ENCODE measurements at regions not wholly inside any gene's neighbourhood (a gene's known extent, or its start where the extent isn't known, plus 50 kb on each side); places are given as distances from the start of the nearest gene placed in this dataset.
A peak's percentile ranks its signal among the peaks of the same experiment; 100 is the strongest.
"Not testable (repeated sequence)": the region's sequence is repeated elsewhere in the genome, so short reads cannot be mapped to it uniquely, and the experiment has no call there.

DNA sequence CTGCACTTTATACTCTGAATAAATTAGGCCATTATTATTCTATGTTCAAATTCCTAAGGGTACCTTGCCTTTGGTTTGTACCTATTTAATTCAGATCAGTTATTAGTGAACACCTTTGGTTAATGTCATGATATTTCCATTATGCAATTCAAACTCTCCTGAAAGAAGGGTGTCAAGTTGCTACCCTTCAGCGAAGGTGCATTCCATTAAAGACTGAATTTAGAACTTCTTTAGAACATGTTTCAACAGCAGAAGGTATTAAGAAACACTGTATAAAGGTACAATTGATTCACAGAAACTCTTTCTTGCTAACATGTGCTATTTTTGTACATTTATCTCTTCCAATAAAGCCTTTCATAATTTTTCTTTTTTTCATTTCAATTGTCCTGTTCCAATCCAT is 1545.4 kb upstream of the PCDH10 start:
- no peak for DNase-seq

DNA sequence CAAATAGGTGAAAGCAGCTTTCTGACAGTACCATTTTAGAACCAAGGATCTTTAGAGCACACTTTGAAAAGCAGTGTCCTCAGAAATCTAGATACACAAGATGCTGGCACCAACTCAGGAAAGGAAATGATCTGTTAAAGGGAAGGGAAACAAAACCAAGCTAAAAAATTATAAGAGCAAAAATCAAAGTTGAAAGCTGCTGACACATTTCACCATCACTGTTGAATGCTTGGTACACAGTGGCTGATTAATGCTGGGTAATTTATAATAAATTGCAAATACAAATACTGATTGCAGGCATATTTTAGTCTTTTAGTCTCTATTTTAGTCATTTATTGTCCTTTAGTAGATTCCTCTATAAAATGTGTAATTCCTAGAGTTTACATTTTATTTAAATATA is 1540.1 kb upstream of the PCDH10 start:
- no peak for DNase-seq

DNA sequence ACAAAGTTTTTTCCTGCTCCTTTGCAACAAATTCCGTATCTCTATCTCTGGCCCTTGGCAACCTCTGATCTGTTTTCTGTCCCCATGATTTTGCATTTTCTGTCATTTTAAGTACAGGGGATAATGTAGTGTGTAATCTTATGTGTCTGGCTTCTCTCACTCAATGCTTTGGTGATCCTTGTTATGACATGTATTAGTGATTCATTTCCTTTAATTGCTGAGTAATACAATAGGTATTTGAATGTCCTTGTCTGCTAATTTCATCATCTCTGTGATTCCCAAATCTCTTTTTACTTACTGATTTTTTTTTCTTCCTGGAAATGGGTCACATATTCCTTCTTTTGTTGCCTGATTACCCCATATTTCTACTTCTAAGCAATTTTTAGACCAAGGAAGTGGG is 1538.6 kb upstream of the PCDH10 start:
- DNase-seq: not testable (repeated sequence)

DNA sequence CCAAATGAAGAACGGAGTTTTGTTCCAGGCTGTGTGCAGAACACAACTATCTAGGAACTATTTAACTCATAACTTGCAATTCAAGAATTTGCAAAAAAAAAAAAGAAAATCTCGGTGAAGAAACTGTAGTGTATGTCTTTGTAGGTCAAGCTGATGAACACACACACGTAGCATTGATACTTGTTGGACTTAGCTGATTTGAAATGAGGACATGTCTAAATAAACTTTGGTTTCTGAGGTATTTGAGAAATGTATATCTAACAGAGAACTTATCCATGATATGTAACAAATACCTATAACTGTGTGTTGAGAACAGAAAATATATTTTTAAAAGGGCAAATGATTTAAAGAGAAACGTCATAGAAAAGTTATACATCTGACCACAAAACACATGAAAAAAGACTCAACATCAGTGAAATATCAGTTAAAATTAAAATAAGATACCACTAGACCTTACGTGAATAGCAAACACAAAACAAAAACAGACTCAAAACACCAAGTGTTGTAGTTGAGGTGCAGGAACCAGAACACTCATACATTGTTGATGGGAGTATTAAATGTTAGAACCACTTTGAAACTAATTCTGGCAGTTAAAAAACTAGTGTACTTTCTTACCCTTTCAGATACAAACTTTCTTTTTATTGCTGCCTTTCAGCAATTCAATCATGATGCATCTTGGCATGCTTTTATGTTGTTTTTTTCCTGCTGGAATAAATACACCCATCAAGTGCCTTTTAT is 1535.8 kb upstream of the PCDH10 start:
- no peak for DNase-seq

DNA sequence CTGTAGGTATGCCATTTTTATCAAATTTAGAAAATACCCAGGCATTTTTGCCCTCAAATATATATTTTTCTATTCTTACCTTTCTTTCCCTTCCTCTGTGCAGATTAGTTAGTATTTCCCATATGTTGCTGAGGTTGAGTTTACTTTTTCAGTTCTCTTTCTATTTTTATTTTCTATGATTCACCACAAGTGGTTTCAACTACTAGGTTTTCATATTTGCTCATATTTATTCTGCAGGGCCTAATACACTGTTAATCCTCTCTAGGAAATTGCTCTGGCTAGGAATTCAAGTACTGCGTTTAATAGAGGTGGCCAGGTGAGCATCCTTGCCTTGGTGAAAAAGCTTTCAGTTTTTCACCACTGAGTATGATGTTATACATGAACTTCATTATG is 1535.3 kb upstream of the PCDH10 start:
- DNase-seq: no peak

DNA sequence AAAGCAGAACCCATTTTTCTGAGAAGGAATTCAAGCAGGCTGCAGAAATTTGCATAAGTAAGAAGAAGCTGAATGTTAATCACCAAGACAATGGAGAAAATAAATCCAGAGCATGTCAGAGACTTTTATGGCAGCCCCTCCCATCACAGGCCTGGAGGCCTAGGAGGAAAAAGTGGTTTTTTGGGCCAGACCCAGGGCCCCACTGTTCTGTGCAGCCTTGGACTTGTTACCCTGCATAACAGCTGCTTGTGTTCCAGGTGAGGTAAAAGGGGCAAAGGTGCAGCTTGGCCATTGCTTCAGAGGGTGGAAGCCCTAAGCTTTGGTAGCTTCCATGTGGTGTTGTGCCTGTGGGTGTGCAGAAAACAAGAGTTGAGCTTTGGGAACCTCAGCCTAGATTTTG is 1516.2 kb upstream of the PCDH10 start:
- DNase-seq: no peak

DNA sequence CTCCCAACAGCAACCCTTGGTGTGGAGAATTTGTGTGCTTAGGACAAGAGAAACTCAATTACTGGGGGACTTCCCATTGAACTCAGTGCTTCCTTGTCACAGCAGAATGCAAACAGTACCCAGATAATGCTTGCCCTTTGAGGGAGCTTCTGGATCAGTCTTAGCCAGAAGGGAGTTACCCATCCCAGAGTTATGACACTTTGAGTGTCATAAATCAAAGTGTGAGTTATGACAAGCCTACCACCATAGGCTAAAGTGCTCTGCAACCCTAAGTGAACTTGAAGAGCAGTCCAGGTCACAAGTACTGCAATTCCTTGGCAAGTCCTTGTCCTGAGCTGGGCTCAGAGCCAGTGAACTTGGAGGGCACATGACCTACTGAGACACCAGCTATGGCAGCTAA is 1513.9 kb upstream of the PCDH10 start:
- no peak for DNase-seq

DNA sequence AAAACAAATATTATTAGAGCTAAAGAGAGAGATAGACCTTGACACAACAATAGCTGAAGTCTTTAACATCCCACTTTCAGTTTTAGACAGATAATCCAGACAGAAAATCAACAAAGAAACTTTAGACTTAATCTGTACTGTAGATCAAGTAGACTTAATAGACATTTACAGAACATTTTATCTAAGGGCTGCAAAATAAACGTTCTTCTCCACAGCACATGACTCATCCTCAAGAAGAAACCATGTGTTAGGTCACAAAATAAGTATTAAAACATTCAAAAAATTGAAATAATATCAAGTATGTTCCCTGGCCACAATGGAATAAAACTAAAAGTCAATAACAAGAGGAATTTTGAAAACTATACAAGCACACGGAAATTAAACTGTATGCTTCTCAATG is 1510.3 kb upstream of the PCDH10 start:
- DNase-seq: no peak

DNA sequence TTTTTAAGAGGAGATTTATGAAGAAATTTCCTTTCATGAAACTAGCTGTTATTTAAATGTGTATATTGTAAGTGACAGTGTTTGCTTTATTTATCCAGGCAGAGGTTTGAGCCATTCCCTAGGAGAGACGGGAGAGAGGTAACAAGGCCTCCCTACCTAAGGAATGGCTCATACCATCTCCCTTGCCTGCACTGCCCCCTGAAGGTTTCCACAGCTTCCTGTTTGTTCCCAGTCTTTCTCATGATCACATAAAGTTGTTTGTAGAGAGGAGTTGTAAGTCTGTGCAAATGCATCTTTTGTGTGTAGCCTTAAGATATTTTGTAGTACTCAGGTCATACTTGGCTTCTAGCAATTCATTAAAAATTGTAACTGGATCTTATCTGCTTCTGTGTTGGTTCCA is 1504.5 kb upstream of the PCDH10 start:
- DNase-seq: peak; percentile 4

DNA sequence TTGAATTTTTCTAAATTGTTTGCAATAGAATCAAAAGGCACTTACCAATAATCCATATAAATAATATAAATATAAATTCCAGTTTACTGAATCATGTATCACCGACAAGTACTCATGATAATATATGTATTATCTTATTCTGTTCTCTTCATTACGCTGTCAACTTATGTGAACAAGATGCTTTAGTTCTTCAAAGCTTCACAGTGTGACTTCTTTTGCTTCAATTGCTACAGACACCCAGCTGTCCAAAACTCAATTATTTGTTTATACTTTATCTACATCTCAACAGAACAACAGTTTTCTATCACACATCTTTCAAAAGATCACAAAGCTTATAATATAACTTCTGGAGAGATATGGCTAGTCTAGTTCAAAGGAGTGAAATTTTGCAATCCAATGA is 1499.9 kb upstream of the PCDH10 start:
- no peak for DNase-seq

DNA sequence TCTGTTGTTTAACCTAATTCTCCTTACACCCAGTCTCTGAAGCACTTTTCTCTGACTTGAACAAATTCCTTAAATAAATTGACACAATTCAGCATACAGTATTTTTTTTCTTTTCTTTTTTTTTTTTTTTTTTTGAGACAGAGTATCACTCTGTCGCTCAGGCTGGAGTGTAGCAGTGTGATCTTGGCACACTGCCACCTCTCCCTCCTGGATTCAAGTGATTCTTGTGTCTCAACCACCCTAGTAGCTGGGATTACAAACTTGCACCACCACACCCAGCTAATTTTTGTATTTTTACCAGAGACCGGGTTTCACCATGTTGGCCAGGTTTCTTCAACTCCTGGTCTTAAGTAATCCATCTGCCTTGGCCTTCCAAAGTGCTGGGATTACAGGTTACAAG is 1498.1 kb upstream of the PCDH10 start:
- DNase-seq: no peak

DNA sequence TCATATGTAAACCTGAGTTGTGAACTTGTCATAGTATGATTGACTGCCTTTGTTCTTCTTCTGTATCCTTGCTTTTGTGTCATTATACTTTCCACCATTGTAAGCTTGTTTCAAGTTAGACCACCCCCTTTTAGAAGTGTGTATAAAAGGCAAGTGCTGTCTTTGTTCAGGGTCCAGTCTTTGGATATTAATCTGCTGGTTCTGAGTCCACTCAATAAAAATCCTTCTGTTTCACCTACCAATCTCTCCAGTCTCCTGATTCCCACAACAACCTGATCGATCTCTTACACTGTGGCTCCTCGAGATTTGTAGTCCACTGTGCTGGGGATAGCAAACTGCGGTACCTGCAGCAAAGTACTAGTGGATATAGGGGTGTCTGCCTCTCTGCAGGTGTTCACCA is 1465.8 kb upstream of the PCDH10 start:
- DNase-seq: not testable (repeated sequence)

DNA sequence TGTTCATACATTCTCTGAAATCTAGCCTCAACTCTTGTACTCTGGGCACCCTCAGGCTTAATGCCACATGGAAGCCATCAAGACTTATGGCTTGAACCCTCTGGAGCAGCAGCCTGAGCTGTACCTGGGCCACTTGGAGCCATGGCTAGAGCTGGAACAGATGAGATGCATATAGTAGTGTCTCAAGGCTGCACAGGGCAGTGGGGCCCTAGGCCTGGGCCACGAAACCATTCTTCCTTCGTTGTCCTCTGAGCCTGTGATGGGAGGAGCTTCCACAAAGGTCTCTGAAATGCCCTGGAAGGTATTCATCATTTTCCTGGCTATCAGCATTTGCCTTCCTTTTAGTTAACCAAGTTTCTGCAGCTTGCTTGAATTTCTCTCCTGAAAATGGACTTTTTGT is 1427.2 kb upstream of the PCDH10 start:
- DNase-seq: no peak

DNA sequence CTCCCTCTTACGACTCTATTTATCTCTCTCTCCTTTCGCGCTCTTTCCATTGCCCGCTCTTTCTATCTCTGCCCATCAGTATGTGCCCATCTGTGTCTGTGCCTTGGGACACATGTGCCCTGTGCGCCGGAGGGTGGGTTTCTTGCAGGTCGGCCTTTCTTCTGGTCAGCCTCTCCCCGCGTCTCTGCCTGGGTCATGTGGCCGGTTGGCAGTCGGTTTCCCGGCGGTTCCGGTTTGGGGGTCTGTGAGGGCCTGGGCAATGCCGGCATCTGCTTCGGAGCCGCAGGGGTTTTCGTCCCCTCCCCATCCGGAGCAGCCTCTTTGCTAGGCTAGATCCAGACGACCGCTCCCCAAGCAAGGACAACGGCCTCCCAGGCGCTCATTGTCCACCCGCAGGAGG is 1426.0 kb upstream of the PCDH10 start:
- not testable (repeated sequence) for DNase-seq

DNA sequence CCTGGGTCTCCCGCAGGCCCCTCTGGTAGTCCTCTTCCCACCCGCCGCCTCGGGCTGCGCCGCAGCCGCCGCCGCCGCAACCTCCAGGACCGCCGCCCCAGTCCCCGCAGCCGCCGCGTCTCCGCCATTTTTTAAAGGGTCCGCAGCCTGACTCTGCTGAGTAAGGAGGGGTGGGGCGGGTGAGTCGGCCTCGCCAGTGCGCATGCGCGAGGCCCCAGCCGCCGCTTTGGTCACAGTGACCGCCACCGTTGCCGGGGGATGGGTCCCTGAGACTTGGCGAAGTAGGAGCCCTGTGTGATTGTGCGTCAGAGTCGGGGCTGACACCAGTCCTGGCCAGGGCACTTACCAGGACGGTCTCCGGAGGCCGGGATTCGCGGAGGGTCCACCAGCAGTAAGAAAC is 1424.2 kb upstream of the PCDH10 start:
- not testable (repeated sequence) for DNase-seq

DNA sequence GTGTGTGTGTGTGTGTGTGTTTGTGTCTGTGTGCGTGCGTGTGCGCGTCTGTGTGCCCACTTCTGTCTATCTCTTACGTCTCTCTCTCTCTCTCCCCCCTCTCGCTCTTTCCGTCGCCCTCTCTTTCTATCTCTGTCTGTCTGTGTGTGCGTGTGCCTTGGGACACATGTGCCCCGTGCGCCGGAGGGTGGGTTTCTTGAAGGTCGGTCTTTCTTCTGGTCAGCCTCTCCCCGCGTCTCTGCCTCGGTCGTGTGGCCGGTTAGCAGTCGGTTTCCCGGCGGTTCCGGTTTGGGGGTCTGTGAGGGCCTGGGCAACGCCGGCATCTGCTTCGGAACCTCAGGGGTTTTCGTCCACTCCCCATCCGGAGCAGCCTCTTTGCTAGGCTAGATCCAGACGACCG is 1423.6 kb upstream of the PCDH10 start:
- not testable (repeated sequence) for DNase-seq

DNA sequence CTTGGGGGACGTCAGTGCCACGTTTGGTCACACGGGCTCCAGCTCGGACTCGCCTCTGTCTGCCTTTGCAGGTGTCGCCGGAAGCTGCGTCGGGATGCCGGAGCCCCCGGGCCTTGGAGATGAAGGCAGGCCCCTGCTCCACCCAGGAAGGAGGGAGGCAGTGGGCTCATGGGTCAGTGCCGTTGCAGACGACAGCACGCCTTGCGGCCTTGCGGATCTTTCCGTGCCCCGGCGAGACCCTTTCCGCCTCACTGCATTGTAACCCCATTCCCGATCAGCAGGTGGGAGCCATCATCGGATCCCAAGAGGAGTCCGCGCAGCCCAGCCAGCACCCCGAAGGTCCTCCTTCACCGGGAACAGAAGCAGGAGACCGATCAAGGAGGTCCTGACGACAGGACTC is 1422.2 kb upstream of the PCDH10 start:
- not testable (repeated sequence) for DNase-seq

DNA sequence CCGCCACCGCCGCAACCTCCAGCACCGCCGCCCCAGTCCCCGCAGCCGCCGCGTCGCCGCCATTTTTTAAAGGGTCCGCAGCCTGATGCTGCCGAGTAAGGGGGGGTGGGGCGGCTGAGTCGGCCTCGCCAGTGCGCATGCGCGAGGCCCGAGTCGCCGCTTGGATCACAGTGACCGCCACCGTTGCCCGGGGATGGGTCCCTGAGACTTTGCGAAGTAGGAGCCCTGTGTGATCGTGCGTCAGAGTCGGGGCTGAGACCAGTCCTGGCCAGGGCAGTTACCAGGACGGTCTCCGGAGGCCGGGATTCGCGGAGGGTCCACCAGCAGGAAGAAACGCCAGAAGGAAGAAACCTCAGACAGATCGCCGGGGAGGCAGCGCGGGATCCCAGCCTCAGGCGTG is 1421.7 kb upstream of the PCDH10 start:
- not testable (repeated sequence) for DNase-seq

DNA sequence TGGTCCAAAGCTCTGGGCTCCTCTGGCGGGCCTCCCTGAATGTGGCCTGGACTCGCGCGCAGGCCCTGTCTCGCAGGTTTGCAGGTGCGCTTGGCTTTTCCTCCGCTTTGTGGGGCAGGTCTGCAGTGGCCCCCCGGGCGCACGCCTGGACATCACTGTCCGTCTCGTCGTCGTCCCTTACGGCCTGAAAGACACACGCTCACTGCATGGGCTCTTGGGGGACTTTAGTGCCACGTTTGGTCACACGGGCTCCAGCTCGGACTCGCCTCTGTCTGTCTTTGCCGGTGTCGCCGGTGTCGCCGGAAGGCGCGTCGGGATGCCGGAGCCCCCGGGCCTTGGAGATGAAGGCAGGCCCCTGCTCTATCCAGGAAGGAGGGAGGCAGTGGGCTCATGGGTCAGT is 1419.9 kb upstream of the PCDH10 start:
- DNase-seq: not testable (repeated sequence)

DNA sequence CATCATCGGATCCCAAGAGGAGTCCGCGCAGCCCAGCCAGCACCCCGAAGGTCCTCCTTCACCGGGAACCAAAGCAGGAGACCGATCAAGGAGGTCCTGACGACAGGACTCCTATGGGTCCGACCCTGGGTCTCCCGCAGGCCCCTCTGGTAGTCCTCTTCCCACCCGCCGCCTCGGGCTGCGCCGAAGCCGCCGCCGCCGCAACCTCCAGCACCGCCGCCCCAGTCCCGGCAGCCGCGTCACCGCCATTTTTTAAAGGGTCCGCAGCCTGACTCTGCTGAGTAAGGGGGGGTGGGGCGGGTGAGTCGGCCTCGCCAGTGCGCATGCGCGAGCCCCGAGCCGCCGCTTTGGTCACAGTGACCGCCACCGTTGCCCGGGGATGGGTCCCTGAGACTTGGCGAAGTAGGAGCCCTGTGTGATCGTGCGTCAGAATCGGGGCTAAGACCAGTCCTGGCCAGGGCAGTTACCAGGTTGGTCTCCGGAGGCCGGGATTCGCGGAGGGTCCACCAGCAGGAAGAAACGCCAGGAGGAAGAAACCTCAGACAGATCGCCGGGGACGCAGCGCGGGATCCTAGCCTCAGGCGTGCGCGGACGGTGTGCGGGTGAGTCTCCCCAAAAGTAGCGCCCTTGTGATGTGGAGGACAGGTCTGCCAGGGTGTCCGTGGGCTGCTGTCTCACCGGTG is 1419.2 kb upstream of the PCDH10 start:
- not testable (repeated sequence) for DNase-seq

DNA sequence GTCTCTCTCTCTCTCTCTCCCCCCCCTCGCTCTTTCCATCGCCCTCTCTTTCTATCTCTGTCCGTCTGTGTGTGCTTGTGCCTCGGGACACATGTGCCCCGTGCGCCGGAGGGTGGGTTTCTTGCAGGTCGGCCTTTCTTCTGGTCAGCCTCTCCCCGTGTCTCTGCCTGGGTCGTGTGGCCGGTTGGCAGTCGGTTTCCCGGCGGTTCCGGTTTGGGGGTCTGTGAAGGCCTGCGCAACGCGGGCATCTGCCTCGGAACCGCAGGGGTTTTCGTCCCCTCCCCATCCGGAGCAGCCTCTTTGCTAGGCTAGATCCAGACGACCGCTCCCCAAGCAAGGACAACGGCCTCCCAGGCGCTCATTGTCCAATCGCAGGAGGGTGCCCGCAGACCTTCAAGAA is 1418.5 kb upstream of the PCDH10 start:
- DNase-seq: not testable (repeated sequence)

DNA sequence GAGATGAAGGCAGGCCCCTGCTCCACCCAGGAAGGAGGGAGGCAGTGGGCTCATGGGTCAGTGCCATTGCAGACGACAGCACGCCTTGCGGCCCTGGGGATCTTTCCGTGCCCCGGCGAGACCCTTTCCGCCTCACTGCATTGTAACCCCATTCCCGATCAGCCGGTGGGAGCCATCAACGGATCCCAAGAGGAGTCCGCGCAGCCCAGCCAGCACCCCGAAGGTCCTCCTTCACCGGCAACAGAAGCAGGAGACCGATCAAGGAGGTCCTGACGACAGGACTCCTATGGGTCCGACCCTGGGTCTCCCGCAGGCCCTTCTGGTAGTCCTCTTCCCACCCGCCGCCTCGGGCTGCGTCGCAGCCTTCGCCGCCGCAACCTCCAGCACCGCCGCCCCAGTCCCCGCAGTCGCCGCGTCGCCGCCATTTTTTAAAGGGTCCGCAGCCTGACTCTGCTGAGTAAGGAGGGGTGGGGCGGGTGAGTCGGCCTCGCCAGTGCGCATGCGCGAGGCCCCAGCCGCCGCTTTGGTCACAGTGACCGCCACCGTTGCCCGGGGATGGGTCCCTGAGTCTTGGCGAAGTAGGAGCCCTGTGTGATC is 1417.0 kb upstream of the PCDH10 start:
- not testable (repeated sequence) for DNase-seq

DNA sequence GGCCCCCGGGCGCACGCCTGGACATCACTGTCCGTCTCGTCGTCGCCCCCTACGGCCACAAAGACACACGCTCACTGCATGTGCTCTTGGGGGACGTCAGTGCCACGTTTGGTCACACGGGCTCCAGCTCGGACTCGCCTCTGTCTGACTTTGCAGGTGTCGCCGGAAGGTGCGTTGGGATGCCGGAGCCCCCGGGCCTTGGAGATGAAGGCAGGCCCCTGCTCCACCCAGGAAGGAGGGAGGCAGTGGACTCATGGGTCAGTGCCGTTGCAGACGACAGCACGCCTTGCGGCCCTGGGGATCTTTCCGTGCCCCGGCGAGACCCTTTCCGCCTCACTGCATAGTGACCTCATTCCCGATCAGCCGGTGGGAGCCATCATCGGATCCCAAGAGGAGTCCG is 1414.8 kb upstream of the PCDH10 start:
- DNase-seq: not testable (repeated sequence)

DNA sequence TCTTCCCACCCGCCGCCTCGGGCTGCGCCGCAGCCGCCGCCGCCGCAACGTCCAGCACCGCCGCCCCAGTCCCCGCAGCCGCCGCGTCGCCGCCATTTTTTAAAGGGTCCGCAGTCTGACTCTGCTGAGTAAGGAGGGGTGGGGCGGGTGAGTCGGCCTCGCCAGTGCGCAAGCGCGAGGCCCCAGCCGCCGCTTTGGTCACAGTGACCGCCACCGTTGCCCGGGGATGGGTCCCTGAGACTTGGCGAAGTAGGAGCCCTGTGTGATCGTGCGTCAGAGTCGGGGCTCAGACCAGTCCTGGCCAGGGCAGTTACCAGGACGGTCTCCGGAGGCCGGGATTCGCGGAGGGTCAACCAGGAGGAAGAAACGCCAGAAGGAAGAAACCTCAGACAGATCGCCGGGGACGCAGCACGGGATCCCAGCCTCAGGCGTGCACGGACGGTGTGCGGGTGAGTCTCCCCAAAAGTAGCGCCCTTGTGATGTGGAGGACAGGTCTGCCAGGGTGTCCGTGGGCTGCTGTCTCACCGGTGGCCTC is 1414.2 kb upstream of the PCDH10 start:
- not testable (repeated sequence) for DNase-seq

Data from NCI-H1048 (cell line).